Epithelial cell of esophagus (primary cell): ENCODE measurements at regions not wholly inside any gene's neighbourhood (a gene's known extent, or its start where the extent isn't known, plus 50 kb on each side); places are given as distances from the start of the nearest gene placed in this dataset.

ENCODE experiments used
- DNase-seq: peaks from one replicate; pipeline ENCODE4 v3.0.0; 2010; ENCODE audit warnings: low read depth
- H3K4me3 ChIP-seq: 2 replicates; pipeline ENCODE4 v1.5.1; 2011; ENCODE audit warnings: mild to moderate bottlenecking, low read length, control low read depth
- TF ChIP-seq, protein P1 (sequence below): IDR thresholded peaks from 2 replicates; pipeline ENCODE4 v1.5.1; 2011; ENCODE audit warnings: low read depth, mild to moderate bottlenecking, low read length, control low read depth, inconsistent platforms; ENCODE audit not compliant: insufficient read depth; ENCODE audit errors: missing control alignments

DNA sequence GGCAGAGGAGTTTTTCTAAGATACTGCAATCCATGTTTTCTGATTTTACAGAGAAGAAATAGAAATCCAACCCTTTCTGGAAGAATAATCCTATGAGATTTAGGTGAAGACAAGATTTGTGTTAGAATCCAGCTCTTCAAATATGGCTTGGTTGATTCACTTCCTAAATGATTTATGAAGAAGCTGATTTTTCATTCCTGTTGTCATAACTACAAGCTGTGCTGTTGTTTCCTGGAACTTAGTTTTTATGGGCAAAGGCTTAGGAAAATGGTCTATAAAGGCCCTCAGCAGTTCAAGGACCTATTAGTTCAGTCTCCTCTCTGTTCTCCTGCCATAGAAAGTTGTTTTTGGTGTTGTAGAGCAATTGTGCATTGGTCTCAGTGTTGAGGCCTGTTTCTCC, 174.2 kb upstream of the FAM20A start:
- H3K4me3 ChIP-seq = no peak overlapping the region
- TF ChIP-seq, protein P1, sequence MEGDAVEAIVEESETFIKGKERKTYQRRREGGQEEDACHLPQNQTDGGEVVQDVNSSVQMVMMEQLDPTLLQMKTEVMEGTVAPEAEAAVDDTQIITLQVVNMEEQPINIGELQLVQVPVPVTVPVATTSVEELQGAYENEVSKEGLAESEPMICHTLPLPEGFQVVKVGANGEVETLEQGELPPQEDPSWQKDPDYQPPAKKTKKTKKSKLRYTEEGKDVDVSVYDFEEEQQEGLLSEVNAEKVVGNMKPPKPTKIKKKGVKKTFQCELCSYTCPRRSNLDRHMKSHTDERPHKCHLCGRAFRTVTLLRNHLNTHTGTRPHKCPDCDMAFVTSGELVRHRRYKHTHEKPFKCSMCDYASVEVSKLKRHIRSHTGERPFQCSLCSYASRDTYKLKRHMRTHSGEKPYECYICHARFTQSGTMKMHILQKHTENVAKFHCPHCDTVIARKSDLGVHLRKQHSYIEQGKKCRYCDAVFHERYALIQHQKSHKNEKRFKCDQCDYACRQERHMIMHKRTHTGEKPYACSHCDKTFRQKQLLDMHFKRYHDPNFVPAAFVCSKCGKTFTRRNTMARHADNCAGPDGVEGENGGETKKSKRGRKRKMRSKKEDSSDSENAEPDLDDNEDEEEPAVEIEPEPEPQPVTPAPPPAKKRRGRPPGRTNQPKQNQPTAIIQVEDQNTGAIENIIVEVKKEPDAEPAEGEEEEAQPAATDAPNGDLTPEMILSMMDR = no peak
- DNase-seq = no peak

DNA sequence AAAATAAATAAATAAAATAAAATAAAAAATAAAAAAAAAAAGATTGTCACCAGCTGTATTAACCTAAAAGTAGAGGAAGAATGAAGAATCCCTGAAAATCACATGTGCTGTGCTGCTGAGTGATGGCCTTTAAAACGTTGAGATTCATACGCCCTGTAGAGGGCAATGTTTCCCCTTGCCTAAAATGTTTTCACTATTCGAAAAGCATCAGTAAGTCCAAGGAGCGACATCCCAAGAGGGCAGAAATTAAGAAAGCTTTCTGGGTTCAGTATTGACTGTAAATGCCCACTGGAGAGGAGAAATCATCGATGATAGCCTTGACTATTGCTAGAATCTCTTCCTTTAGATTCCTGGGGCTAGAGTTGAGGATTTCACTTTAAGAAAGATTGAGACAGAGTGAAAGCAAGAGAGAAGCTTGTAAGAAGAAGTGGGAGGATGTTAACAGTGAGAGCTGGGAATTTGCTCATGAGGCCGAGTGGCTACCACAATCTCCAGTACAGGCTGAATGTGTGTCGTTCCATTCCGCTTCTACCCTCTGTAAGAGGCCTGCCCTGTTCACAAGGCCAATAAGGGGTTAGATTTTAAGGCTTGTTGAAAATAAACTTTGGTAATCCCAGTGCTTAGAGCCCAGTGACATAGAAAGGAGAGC, 170.8 kb upstream of the FAM20A start:
- no peak overlapping the region for H3K4me3 ChIP-seq
- peak; percentile 66 for DNase-seq
- TF ChIP-seq, protein P1 = peak; percentile 73

DNA sequence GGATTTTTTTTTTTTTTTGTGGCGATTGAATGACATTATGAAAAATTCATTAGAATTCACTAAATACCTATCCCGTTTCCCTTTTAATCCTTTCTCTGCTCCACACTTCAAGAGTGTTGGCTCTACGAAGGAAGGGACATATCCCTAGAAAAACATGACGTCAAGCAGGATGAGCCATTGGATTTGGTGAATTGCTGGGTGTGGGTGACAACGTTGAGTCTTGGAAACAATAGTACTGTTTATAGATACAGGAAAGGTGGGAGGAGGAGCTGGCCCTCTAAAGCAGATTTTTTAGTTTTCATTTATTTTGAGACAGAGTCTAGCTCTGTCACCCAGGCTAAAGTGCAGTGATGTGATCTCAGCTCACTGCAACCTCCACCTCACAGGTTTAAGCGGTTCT, 167.6 kb upstream of the FAM20A start:
- no peak overlapping the region for H3K4me3 ChIP-seq
- no peak for DNase-seq
- TF ChIP-seq, protein P1 = no peak

- H3K4me3 ChIP-seq = no peak overlapping the region
- TF ChIP-seq, protein P1 = no peak
- DNase-seq = no peak
These were observed 165.5 kb upstream of the FAM20A start for GRCh38 chr17:68766640-68767039.

DNA sequence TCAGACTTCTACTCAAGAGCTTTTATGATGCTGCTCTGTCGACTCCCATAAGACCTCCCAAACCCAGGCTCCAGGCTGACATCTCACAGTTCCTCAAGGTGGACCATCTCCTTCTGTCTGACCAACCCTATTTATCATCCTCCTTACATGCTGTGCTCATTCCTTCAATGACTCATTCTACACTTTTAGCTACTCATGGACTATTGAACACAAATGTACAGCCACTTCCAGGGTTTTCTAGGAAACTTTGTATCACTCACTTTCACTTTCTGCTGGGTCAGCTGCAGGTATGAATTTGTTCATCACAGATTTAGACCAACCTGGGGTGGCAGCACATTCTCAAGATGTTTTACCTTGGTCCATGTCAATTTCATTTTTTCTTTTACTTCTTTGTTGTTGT, 162.4 kb upstream of the FAM20A start:
- peak; percentile 65 for DNase-seq

GRCh38 chr17:68762911-68763310, 161.7 kb upstream of the FAM20A start:
- TF ChIP-seq, protein P1 = no peak
- H3K4me3 ChIP-seq = no peak overlapping the region
- no peak for DNase-seq

More for the DNA sequence above, 162.4 kb upstream of the FAM20A start:
- TF ChIP-seq, protein P1 = no peak
- no peak overlapping the region for H3K4me3 ChIP-seq

DNA sequence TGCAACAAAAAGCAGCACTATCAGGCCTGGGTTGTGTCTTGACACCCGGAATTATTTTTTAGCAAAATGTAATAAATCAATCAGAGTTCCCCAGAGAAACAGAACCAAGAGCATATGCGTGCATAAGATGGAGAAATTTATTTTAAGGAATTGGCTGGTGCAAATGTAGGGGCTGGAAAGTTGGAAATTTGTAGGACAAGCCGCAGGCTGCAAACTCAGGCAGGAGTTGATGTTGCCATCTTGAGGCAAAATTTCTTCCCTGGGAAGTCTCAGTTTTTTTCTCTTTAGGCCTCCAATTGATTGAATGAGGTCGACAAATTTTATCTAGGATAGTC, 158.9 kb upstream of the FAM20A start:
- DNase-seq = no peak
- TF ChIP-seq, protein P1 = no peak
- H3K4me3 ChIP-seq = no peak overlapping the region
